Naive thymus-derived CD8-positive, alpha-beta T cell (primary cell): ENCODE measurements at regions not wholly inside any gene's neighbourhood (a gene's known extent, or its start where the extent isn't known, plus 50 kb on each side); places are given as distances from the start of the nearest gene placed in this dataset.

Experiments used
- ATAC-seq, 2 donors: fragments of 150-1000 bp; cut with Tn5 transposase in 1 of 2; sonication (Bioruptor Pico), chemical (Tn5 transposase) in 1 of 2; 1 replicate in 1 of 2; 2 replicates in 1 of 2; pipeline ENCODE4 v1.10.0; 2021; ENCODE audit warnings: mild to moderate bottlenecking in 2 of 2, moderate library complexity in 2 of 2
- POLR2A ChIA-PET: fragments of 350-600 bp; sonication (Branson Sonifier 250); formaldehyde crosslinking; loops from one replicate; lab custom pipeline; 2021; ENCODE audit warnings: antibody characterized with exemption; lab: Charles Lee
- DNase-seq, 10 donors: peaks; one replicate each; pipeline versions ENCODE4 v3.0.0 to v3.0.0-alpha.2; 2020 to 2022
- H3K27ac Mint-ChIP-seq, 10 donors: one replicate each; pipeline ENCODE4 v1.8.0; 2020 to 2022; ENCODE audit warnings: mild to moderate bottlenecking in 10 of 10, mixed read lengths in 10 of 10, moderate library complexity in 4 of 10, inconsistent platforms in 1 of 10
- H3K27me3 Mint-ChIP-seq, 5 donors: one replicate each; pipeline ENCODE4 v1.8.0; 2021 to 2022; ENCODE audit warnings: mixed read lengths in 5 of 5
- H3K36me3 Mint-ChIP-seq, 3 donors: one replicate each; pipeline ENCODE4 v1.8.0; 2020 to 2022; ENCODE audit warnings: mixed read lengths in 3 of 3, mild to moderate bottlenecking in 2 of 3, inconsistent platforms in 1 of 3
- H3K4me1 Mint-ChIP-seq, 4 donors: one replicate each; pipeline ENCODE4 v1.8.0; 2021 to 2022; ENCODE audit warnings: mixed read lengths in 4 of 4
- H3K4me3 Mint-ChIP-seq, 10 donors: one replicate each; pipeline ENCODE4 v1.8.0; 2020 to 2022; ENCODE audit warnings: mild to moderate bottlenecking in 10 of 10, mixed read lengths in 10 of 10, moderate library complexity in 6 of 10, inconsistent platforms in 1 of 10
- H3K9me3 Mint-ChIP-seq, 9 donors: one replicate each; pipeline ENCODE4 v1.8.0; 2020 to 2022; ENCODE audit warnings: mixed read lengths in 9 of 9, mild to moderate bottlenecking in 3 of 9, inconsistent platforms in 1 of 9, moderate library complexity in 1 of 9

GRCh38 chr11:131279654-131280384, 90.6 kb upstream of the NTM start:
- POLR2A ChIA-PET: no interaction called here
- Mint-ChIP-seq H3K27ac (no peak overlapping the region), H3K36me3 (no peaks in the 10 kb centered on the region), H3K9me3 (peaks cover 0 to 11% (median 0%) of the 10 kb centered on the region in 9 donors), H3K4me3 (no peak overlapping the region), H3K4me1 (no peaks in the 10 kb centered on the region), H3K27me3 (peaks cover 0 to 7% (median 0%) of the 10 kb centered on the region in 5 donors)
- ATAC-seq (no peak), DNase-seq (no peak)

GRCh38 chr11:131281316-131281715, 89.1 kb upstream of the NTM start:
- H3K27ac Mint-ChIP-seq: peak overlapping the region in 1 of 10 donors; percentile 29
- H3K4me1 Mint-ChIP-seq: no peaks in the 10 kb centered on the region
- POLR2A ChIA-PET: no interaction called here
- H3K36me3 Mint-ChIP-seq: no peaks in the 10 kb centered on the region
- H3K4me3 Mint-ChIP-seq: no peak overlapping the region
- ATAC-seq (no peak), DNase-seq (no peak)
- peaks cover 0 to 7% (median 0%) of the 10 kb centered on the region in 5 donors for H3K27me3 Mint-ChIP-seq
- H3K9me3 Mint-ChIP-seq: peaks cover 0 to 11% (median 0%) of the 10 kb centered on the region in 9 donors

DNA sequence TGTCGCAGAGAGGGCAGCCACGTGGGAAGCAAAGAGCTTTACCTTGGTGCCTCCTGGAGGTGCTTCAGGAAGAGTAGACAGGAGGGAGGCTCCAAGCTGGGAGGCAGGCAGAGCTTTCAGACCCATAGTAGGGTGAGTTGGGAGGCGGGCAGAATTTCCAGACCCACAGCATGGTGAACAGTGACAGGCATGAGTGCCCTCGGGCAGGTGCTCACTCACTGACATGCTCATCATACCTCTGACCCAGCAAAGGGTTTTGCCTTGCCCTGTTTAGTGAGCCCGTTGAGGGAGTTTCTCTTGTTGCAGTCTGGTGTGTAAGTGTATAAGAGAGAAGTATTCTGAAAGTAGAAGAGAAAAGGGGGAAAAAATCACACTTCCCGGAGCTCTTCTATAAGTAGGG, 86.4 kb upstream of the NTM start:
- DNase-seq (no peak), ATAC-seq (no peak)
- Mint-ChIP-seq H3K4me3 (no peak overlapping the region), H3K27me3 (no peaks in the 10 kb centered on the region), H3K27ac (no peak overlapping the region), H3K4me1 (no peaks in the 10 kb centered on the region), H3K9me3 (peaks cover 0 to 11% (median 0%) of the 10 kb centered on the region in 9 donors), H3K36me3 (no peaks in the 10 kb centered on the region)
- POLR2A ChIA-PET: no interaction called here

DNA sequence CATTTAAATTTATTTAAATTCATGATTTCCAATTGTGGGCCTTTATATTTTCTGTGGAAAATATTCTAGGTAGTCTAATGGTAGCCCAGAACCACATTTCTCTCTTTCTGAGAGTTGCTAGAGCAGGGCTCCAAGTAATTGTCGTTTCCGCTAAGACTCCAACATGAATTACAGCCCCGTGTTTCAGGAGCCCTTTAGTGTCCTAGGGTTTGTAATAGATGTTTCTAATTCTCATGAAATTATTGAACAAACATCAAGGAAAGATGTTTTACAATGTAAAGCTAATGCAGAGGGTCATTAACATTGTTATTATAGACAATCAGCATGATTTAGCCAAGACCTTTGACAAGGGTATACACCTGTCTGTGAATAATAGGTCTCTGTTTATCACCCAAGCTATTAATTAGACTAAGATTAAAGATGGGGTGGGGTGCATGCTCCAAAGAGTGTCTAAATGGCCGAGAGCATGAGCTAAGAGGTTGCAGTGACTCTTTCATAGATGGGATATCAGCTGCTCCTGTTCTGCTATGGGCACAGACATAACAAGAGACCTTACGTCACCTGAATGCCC, 81.8 kb upstream of the NTM start:
- H3K9me3 Mint-ChIP-seq: peaks cover 0 to 3% (median 0%) of the 10 kb centered on the region in 9 donors
- no peak overlapping the region for H3K4me3 Mint-ChIP-seq
- H3K27ac Mint-ChIP-seq: no peak overlapping the region
- no peaks in the 10 kb centered on the region for H3K36me3 Mint-ChIP-seq
- DNase-seq: no peak
- POLR2A ChIA-PET: no interaction called here
- H3K27me3 Mint-ChIP-seq: peaks cover 0 to 4% (median 0%) of the 10 kb centered on the region in 5 donors
- H3K4me1 Mint-ChIP-seq: no peaks in the 10 kb centered on the region
- no peak for ATAC-seq

DNA sequence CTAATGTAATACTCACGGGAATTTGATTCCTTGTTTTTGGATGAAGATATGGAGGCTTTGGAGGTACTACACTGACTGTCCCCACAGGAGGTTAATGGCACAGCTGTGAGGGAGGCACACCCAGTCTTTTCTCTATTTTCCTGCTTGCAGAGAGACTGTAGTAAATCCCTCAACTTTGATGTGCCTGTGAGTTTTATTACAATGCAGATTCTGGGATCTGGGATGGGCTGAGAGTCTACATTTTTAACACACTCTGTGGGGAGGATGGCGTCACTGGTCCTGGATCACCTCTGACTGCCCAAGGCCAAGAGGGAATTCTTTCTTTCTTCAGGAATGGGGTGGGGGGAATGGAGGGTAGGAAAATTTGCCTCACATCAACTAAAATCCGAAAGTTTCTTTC, 80.2 kb upstream of the NTM start:
- no peak overlapping the region for H3K27ac Mint-ChIP-seq
- H3K4me3 Mint-ChIP-seq: no peak overlapping the region
- peaks cover 0 to 4% (median 0%) of the 10 kb centered on the region in 5 donors for H3K27me3 Mint-ChIP-seq
- POLR2A ChIA-PET: no interaction called here
- ATAC-seq (no peak), DNase-seq (no peak)
- H3K9me3 Mint-ChIP-seq: peaks cover 0 to 8% (median 0%) of the 10 kb centered on the region in 9 donors
- H3K36me3 Mint-ChIP-seq: no peaks in the 10 kb centered on the region
- H3K4me1 Mint-ChIP-seq: no peaks in the 10 kb centered on the region

DNA sequence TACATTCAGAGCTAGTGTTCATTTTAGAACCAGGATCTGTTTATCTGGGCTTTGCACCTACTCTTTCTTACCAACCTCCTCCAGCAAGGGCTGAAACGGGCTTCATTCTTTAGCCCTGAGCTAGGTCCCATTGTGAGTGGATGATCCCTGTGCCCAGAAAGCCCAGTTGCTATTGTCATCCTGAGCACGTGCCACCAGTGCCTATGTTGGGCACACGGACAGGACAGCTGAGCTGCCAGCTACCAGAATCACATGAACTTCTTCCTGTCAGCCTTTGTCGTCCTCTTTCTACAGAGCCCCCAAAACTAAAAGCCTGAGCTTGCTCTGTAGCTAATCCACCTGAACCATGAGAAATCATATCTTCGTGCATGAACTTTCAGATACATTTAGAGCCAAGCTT, 74.4 kb upstream of the NTM start:
- ATAC-seq (no peak), DNase-seq (no peak)
- POLR2A ChIA-PET: no interaction called here
- H3K27ac Mint-ChIP-seq: no peak overlapping the region
- H3K4me1 Mint-ChIP-seq: peaks cover 0 to 2% (median 0%) of the 10 kb centered on the region in 4 donors
- H3K27me3 Mint-ChIP-seq: peaks cover 6 to 36% (median 16%) of the 10 kb centered on the region in 5 donors
- H3K9me3 Mint-ChIP-seq: peaks cover 0 to 29% (median 4%) of the 10 kb centered on the region in 9 donors
- no peaks in the 10 kb centered on the region for H3K36me3 Mint-ChIP-seq
- no peak overlapping the region for H3K4me3 Mint-ChIP-seq

DNA sequence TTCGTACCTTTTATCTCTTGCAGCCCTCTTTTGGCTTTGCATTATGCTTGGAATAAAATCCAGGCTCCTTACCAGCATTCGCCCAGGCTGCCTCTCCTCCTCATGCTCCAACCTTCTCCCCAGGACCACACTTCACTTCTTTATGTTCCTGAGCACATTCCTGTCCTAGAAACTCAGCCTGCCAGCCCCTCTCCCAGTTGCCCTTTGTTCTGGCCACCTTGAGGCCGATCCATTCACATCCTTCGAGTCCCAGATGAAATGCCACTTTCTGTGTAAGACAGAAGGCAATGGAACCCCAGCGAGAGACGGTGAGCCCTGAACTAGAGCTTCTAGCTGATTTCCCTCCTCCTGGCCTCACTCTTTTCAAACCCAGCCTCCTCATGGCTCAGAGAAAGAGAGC, 73.0 kb upstream of the NTM start:
- peaks cover 0 to 2% (median 0%) of the 10 kb centered on the region in 4 donors for H3K4me1 Mint-ChIP-seq
- DNase-seq: no peak
- ATAC-seq: no peak
- no peak overlapping the region for H3K4me3 Mint-ChIP-seq
- peaks cover 6 to 35% (median 22%) of the 10 kb centered on the region in 5 donors for H3K27me3 Mint-ChIP-seq
- no peaks in the 10 kb centered on the region for H3K36me3 Mint-ChIP-seq
- POLR2A ChIA-PET: no interaction called here
- peaks cover 0 to 29% (median 6%) of the 10 kb centered on the region in 9 donors for H3K9me3 Mint-ChIP-seq
- H3K27ac Mint-ChIP-seq: no peak overlapping the region

GRCh38 chr11:131299598-131300438, 70.6 kb upstream of the NTM start:
- Mint-ChIP-seq H3K4me1 (peaks cover 0 to 2% (median 0%) of the 10 kb centered on the region in 4 donors), H3K36me3 (no peaks in the 10 kb centered on the region), H3K9me3 (peaks cover 0 to 29% (median 6%) of the 10 kb centered on the region in 9 donors), H3K27ac (no peak overlapping the region), H3K4me3 (no peak overlapping the region), H3K27me3 (peaks cover 6 to 35% (median 22%) of the 10 kb centered on the region in 5 donors)
- ATAC-seq (no peak), DNase-seq (no peak)
- POLR2A ChIA-PET: no interaction called here

DNA sequence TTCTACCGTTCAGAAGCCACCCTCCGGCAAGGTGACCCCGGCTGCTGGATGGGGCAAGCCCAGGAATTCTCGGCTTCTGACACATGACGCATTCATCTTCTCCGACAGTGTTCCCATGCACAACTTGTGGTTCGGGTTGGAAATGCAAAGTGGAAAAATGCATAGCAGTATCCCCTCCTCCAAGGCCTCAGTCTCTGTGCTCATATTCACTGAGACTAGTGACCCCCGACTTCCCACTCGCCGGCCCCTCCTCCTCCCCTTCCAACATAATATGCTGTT, 70.0 kb upstream of the NTM start:
- peaks cover 0 to 29% (median 6%) of the 10 kb centered on the region in 9 donors for H3K9me3 Mint-ChIP-seq
- H3K27me3 Mint-ChIP-seq: peaks cover 6 to 35% (median 22%) of the 10 kb centered on the region in 5 donors
- ATAC-seq (no peak), DNase-seq (no peak)
- no peak overlapping the region for H3K27ac Mint-ChIP-seq
- no peaks in the 10 kb centered on the region for H3K36me3 Mint-ChIP-seq
- peaks cover 0 to 2% (median 0%) of the 10 kb centered on the region in 4 donors for H3K4me1 Mint-ChIP-seq
- H3K4me3 Mint-ChIP-seq: no peak overlapping the region
- POLR2A ChIA-PET: no interaction called here

GRCh38 chr11:131301306-131301705, 69.1 kb upstream of the NTM start:
- no peak overlapping the region for H3K27ac Mint-ChIP-seq
- POLR2A ChIA-PET: no interaction called here
- DNase-seq (no peak), ATAC-seq (no peak)
- H3K36me3 Mint-ChIP-seq: no peaks in the 10 kb centered on the region
- H3K4me3 Mint-ChIP-seq: no peak overlapping the region
- H3K27me3 Mint-ChIP-seq: peaks cover 6 to 35% (median 22%) of the 10 kb centered on the region in 5 donors
- peaks cover 0 to 2% (median 0%) of the 10 kb centered on the region in 4 donors for H3K4me1 Mint-ChIP-seq
- H3K9me3 Mint-ChIP-seq: peaks cover 0 to 29% (median 6%) of the 10 kb centered on the region in 9 donors

GRCh38 chr11:131302836-131303235, 67.6 kb upstream of the NTM start:
- ATAC-seq: no peak
- Mint-ChIP-seq H3K4me1 (peaks cover 0 to 1% (median 0%) of the 10 kb centered on the region in 4 donors), H3K27ac (no peak overlapping the region), H3K9me3 (peaks cover 0 to 17% (median 6%) of the 10 kb centered on the region in 9 donors), H3K36me3 (no peaks in the 10 kb centered on the region), H3K4me3 (no peak overlapping the region), H3K27me3 (peaks cover 6 to 31% (median 22%) of the 10 kb centered on the region in 5 donors)
- POLR2A ChIA-PET: no interaction called here
- DNase-seq: no peak

GRCh38 chr11:131303611-131304119, 66.8 kb upstream of the NTM start:
- no peak for DNase-seq
- H3K4me1 Mint-ChIP-seq: no peaks in the 10 kb centered on the region
- H3K27me3 Mint-ChIP-seq: peaks cover 6 to 30% (median 22%) of the 10 kb centered on the region in 5 donors
- H3K27ac Mint-ChIP-seq: no peak overlapping the region
- H3K36me3 Mint-ChIP-seq: no peaks in the 10 kb centered on the region
- POLR2A ChIA-PET: no interaction called here
- H3K4me3 Mint-ChIP-seq: no peak overlapping the region
- H3K9me3 Mint-ChIP-seq: peaks cover 0 to 11% (median 3%) of the 10 kb centered on the region in 9 donors
- ATAC-seq: no peak

- H3K4me3 Mint-ChIP-seq: no peak overlapping the region
- H3K36me3 Mint-ChIP-seq: no peaks in the 10 kb centered on the region
- peaks cover 1 to 31% (median 15%) of the 10 kb centered on the region in 5 donors for H3K27me3 Mint-ChIP-seq
- no peak for DNase-seq
- no peaks in the 10 kb centered on the region for H3K4me1 Mint-ChIP-seq
- peaks cover 0 to 10% (median 3%) of the 10 kb centered on the region in 9 donors for H3K9me3 Mint-ChIP-seq
- H3K27ac Mint-ChIP-seq: no peak overlapping the region
- no peak for ATAC-seq
- POLR2A ChIA-PET: no interaction called here
Observed at GRCh38 chr11:131305005-131305404, 65.4 kb upstream of the NTM start.
